ENCODE measurements at regions not wholly inside any gene's neighbourhood (a gene's known extent, or its start where the extent isn't known, plus 50 kb on each side); places are given as distances from the start of the nearest gene placed in this dataset.

- TF ChIP-seq RCOR1 (IDR thresholded peaks at IDR 0.05; ENCODE audit: insufficient replicate concordance, low read length): no peak
- TF ChIP-seq CTCF (conservative IDR thresholded peaks at IDR 0.05; ENCODE audit: low read depth, low read length): no peak
- TF ChIP-seq USF2 (IDR thresholded peaks at IDR 0.05; ENCODE audit: low read depth, low read length): no peak
- TF ChIP-seq CEBPB (IDR thresholded peaks at IDR 0.05; ENCODE audit: low read depth, low read length): no peak
- no peak for TF ChIP-seq NFE2L2 (IDR thresholded peaks at IDR 0.05; ENCODE audit: low read depth, low read length)
- TF ChIP-seq RAD21 (IDR thresholded peaks at IDR 0.05; ENCODE audit: low read length): no peak
- no peak for TF ChIP-seq CHD1 (IDR thresholded peaks at IDR 0.05; ENCODE audit: low read depth, low read length)
- no peak for TF ChIP-seq MXI1 (IDR thresholded peaks at IDR 0.05; ENCODE audit: borderline replicate concordance, low read depth, low read length)
Observed at GRCh38 chr3:72255191-72255590, 470.2 kb upstream of the PROK2 start.

All from IMR-90 (cell line).